Activated B cell treated with CpG ODN at 0.5 μM for 24 hours (primary cell): ENCODE measurements at regions not wholly inside any gene's neighbourhood (a gene's known extent, or its start where the extent isn't known, plus 50 kb on each side); places are given as distances from the start of the nearest gene placed in this dataset.

Experiments
- ATAC-seq: fragments of 200-7000 bp; cut with Tn5 transposase; one replicate; pipeline ENCODE4 v1.10.0; 2021; ENCODE audit warnings: low read depth, mild to moderate bottlenecking, moderate library complexity
- CTCF ChIA-PET: fragments of 350-600 bp; sonication (Branson Sonifier 250); formaldehyde crosslinking; loops from one replicate; lab custom pipeline; 2021; ENCODE audit warnings: antibody characterized with exemption; lab: Charles Lee
- POLR2A ChIA-PET: fragments of 350-600 bp; sonication (Branson Sonifier 250); formaldehyde crosslinking; loops from one replicate; lab custom pipeline; 2021; ENCODE audit warnings: antibody characterized with exemption; lab: Charles Lee
- DNase-seq: peaks from one replicate; pipeline ENCODE4 v3.0.0; 2022
- H3K27ac Mint-ChIP-seq: one replicate; pipeline ENCODE4 v1.8.0; 2020; ENCODE audit warnings: mixed read lengths
- H3K27me3 Mint-ChIP-seq: one replicate; pipeline ENCODE4 v1.8.0; 2021; ENCODE audit warnings: mixed read lengths
- H3K36me3 Mint-ChIP-seq: one replicate; pipeline ENCODE4 v1.8.0; 2021; ENCODE audit warnings: low read depth, mixed read lengths
- H3K4me1 Mint-ChIP-seq: one replicate; pipeline ENCODE4 v1.8.0; 2021; ENCODE audit warnings: mixed read lengths
- H3K4me3 Mint-ChIP-seq: one replicate; pipeline ENCODE4 v1.8.0; 2020; ENCODE audit warnings: mild to moderate bottlenecking, mixed read lengths
- H3K9me3 Mint-ChIP-seq: one replicate; pipeline ENCODE4 v1.8.0; 2020; ENCODE audit warnings: mixed read lengths
- CTCF ChIP-seq: fragments of 200-600 bp; IDR thresholded peaks from one replicate; pipeline ENCODE4 v1.8.0; 2022; ENCODE audit warnings: antibody characterized with exemption, mild to moderate bottlenecking
- intact Hi-C: fragments of 100-400 bp; cut with micrococcal nuclease; formaldehyde crosslinking; loops from one replicate; pipeline ENCODE4 v1.15.1; 2024

DNA sequence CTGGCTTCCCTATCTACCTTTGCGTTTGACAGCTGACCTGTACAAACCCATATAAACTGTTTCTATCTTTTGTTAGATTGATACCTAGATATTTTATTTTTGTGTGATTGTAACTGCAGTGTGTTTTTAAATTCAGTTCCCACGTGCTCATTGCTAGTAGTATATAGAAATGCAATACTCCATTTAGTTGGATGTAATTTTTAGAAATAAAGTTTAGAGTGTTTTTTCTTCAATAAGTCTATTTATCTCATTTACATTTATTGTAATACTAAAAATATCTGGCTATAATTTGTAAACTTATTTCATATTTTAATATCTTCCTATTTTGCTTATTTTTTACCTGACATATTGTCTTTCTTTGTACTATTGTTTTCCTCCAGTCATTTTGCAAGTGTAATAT lies 329.7 kb upstream of the ADARB2 start:
- TF ChIP-seq CTCF: no peak
- ATAC-seq (no peak), DNase-seq (no peak)
- Mint-ChIP-seq H3K36me3 (no peaks in the 10 kb centered on the region), H3K27me3 (no peaks in the 10 kb centered on the region), H3K4me1 (no peaks in the 10 kb centered on the region), H3K4me3 (no peak overlapping the region), H3K27ac (no peak overlapping the region), H3K9me3 (peaks cover 11% of the 10 kb centered on the region)
- intact Hi-C loops: no loop called here
- CTCF ChIA-PET: no interaction called here
- POLR2A ChIA-PET: no interaction called here

DNA sequence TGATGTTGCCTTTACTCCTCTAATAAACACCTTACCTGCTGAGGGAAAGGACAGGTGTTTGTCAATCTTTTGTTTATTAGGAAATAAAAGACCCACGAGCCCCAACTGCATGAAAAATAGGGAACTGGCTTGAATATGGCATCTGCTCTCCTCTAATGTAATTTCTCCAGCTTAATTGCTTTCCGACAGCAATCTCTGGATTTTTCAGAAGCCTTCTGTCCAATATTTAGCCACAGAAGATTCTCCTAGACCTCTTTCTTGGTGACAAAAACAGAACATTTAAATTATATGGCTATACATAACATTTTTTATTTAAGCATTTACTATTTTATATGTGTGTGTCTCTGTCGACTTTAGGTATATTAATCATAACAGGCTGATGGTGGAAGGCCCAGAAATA lies 317.4 kb upstream of the ADARB2 start:
- H3K4me3 Mint-ChIP-seq: no peak overlapping the region
- intact Hi-C loops: no loop called here
- no peaks in the 10 kb centered on the region for H3K9me3 Mint-ChIP-seq
- H3K36me3 Mint-ChIP-seq: no peaks in the 10 kb centered on the region
- no peaks in the 10 kb centered on the region for H3K4me1 Mint-ChIP-seq
- ChIA-PET POLR2A (no interaction called here), CTCF (no interaction called here)
- DNase-seq: no peak
- H3K27me3 Mint-ChIP-seq: peaks cover 9% of the 10 kb centered on the region
- ATAC-seq: no peak
- no peak for TF ChIP-seq CTCF
- no peak overlapping the region for H3K27ac Mint-ChIP-seq

GRCh38 chr10:2053805-2054204 lies 316.5 kb upstream of the ADARB2 start:
- peaks cover 9% of the 10 kb centered on the region for H3K27me3 Mint-ChIP-seq
- no peak overlapping the region for H3K4me3 Mint-ChIP-seq
- H3K27ac Mint-ChIP-seq: no peak overlapping the region
- TF ChIP-seq CTCF: no peak
- no peaks in the 10 kb centered on the region for H3K4me1 Mint-ChIP-seq
- intact Hi-C loops: no loop called here
- no peak for DNase-seq
- no peaks in the 10 kb centered on the region for H3K9me3 Mint-ChIP-seq
- CTCF ChIA-PET: no interaction called here
- ATAC-seq: no peak
- POLR2A ChIA-PET: no interaction called here
- H3K36me3 Mint-ChIP-seq: no peaks in the 10 kb centered on the region

GRCh38 chr10:2051108-2051507 lies 313.8 kb upstream of the ADARB2 start:
- H3K9me3 Mint-ChIP-seq: no peaks in the 10 kb centered on the region
- intact Hi-C loops: no loop called here
- H3K27ac Mint-ChIP-seq: no peak overlapping the region
- no peaks in the 10 kb centered on the region for H3K4me1 Mint-ChIP-seq
- H3K36me3 Mint-ChIP-seq: no peaks in the 10 kb centered on the region
- CTCF ChIA-PET: no interaction called here
- ATAC-seq (no peak), DNase-seq (no peak)
- H3K27me3 Mint-ChIP-seq: peaks cover 6% of the 10 kb centered on the region
- POLR2A ChIA-PET: no interaction called here
- no peak for TF ChIP-seq CTCF
- H3K4me3 Mint-ChIP-seq: no peak overlapping the region

- ChIA-PET POLR2A (no interaction called here), CTCF (no interaction called here)
- peaks cover 6% of the 10 kb centered on the region for H3K27me3 Mint-ChIP-seq
- H3K27ac Mint-ChIP-seq: no peak overlapping the region
- H3K4me3 Mint-ChIP-seq: no peak overlapping the region
- no peaks in the 10 kb centered on the region for H3K36me3 Mint-ChIP-seq
- ATAC-seq (no peak), DNase-seq (no peak)
- no peak for TF ChIP-seq CTCF
- intact Hi-C loops: no loop called here
- no peaks in the 10 kb centered on the region for H3K4me1 Mint-ChIP-seq
- no peaks in the 10 kb centered on the region for H3K9me3 Mint-ChIP-seq
Observed at GRCh38 chr10:2049560-2049959, 312.2 kb upstream of the ADARB2 start.
